ENCODE measurements at regions not wholly inside any gene's neighbourhood (a gene's known extent, or its start where the extent isn't known, plus 50 kb on each side); places are given as distances from the start of the nearest gene placed in this dataset.

DNA sequence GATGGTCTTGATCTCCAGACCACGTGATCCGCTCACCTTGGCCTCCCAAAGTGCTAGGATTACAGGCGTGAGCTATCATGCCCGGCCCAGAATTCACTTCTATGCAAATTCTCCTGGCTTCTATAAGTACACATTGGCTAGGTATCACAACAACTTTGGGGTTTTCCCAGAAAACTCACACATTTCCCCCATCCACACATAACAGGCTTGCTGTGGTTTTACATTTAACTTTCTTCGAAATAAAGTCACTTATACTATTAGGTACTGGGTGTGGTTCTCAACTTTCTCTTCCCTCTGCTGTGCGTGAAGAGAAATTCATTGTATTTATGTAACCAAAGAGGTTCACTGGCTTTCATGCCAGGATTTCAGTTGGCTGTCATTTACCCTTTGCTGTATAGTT, 439.4 kb upstream of the CWC22 start:
- TF ChIP-seq, protein P1, sequence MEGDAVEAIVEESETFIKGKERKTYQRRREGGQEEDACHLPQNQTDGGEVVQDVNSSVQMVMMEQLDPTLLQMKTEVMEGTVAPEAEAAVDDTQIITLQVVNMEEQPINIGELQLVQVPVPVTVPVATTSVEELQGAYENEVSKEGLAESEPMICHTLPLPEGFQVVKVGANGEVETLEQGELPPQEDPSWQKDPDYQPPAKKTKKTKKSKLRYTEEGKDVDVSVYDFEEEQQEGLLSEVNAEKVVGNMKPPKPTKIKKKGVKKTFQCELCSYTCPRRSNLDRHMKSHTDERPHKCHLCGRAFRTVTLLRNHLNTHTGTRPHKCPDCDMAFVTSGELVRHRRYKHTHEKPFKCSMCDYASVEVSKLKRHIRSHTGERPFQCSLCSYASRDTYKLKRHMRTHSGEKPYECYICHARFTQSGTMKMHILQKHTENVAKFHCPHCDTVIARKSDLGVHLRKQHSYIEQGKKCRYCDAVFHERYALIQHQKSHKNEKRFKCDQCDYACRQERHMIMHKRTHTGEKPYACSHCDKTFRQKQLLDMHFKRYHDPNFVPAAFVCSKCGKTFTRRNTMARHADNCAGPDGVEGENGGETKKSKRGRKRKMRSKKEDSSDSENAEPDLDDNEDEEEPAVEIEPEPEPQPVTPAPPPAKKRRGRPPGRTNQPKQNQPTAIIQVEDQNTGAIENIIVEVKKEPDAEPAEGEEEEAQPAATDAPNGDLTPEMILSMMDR (IDR thresholded peaks at IDR 0.05; ENCODE audit: insufficient read depth, low read length, poor library complexity, severe bottlenecking) = no peak
- TF ChIP-seq EZH2phosphoT487 (conservative IDR thresholded peaks at IDR 0.05; ENCODE audit: low read length) = no peak

Data from SU-DHL-6 (cell line).